HCT116 (cell line): ENCODE measurements at regions not wholly inside any gene's neighbourhood (a gene's known extent, or its start where the extent isn't known, plus 50 kb on each side); places are given as distances from the start of the nearest gene placed in this dataset.

ENCODE experiments used
- ATAC-seq: fragments of 200-7000 bp; cut with Tn5 transposase; 2 replicates; pipeline ENCODE4 v1.9.1; 2020; ENCODE audit warnings: mild to moderate bottlenecking, moderate library complexity
- BruUV-seq: library from RNA; stranded (reverse); fragments of 400-500 nt; replicated peaks from 2 replicates; lab custom pipeline; 2021; lab: Mats Ljungman, UMichigan
- CTCF ChIA-PET: fragments of 300-600 bp; sonication (Branson Sonifier 250); formaldehyde crosslinking; loops from one replicate; lab custom pipeline; 2021; ENCODE audit warnings: antibody characterized with exemption; lab: Charles Lee
- POLR2A ChIA-PET: fragments of 300-600, 350-600 bp; sonication (Branson Sonifier 250); formaldehyde crosslinking; loops from one replicate; lab custom pipeline; 2021; ENCODE audit warnings: antibody characterized with exemption; lab: Charles Lee
- RAD21 ChIA-PET, 2 experiments: fragments of 300-600 bp; sonication (Branson Sonifier 250); formaldehyde crosslinking; loops; one replicate each; lab custom pipeline; 2023; ENCODE audit warnings: low total read pairs in 2 of 2; ENCODE audit not compliant: uncharacterized antibody in 2 of 2, unreplicated experiment in 2 of 2, low non-redundant PET in 1 of 2; lab: Charles Lee
- DNase-seq: peaks from one replicate; pipeline ENCODE4 v3.0.0-alpha.2; 2010; ENCODE audit warnings: low read depth, low spot score
- H2AFZ ChIP-seq: fragments of 200-600 bp; shearing (Covaris generic), sonication (generic); 2 replicates; pipeline ENCODE4 v1.6.1; 2017; ENCODE audit warnings: low read depth, mixed run types, mixed read lengths, antibody characterized with exemption, low read length; ENCODE audit not compliant: poor library complexity, severe bottlenecking
- H3K27ac ChIP-seq: 2 replicates; pipeline ENCODE4 v1.5.1; 2012; ENCODE audit warnings: low read depth, low read length
- H3K27me3 ChIP-seq: fragments of 200-600 bp; sonication (generic); 2 replicates; pipeline ENCODE4 v1.6.1; 2016; ENCODE audit warnings: mixed run types, low read length, mixed read lengths; ENCODE audit not compliant: insufficient read depth
- H3K36me3 ChIP-seq, 2 experiments: fragments of 200-500 bp in 1 of 2; fragments of 200-600 bp in 1 of 2; sonication (Bioruptor generic) in 1 of 2; sonication (generic) in 1 of 2; 2 replicates each; pipeline versions ENCODE4 v1.5.1 to v1.6.1; 2014 to 2016; ENCODE audit warnings: low read length in 2 of 2, inconsistent platforms in 1 of 2, mixed read lengths in 1 of 2, mixed run types in 1 of 2; ENCODE audit not compliant: insufficient read depth in 2 of 2, control insufficient read depth in 1 of 2
- H3K4me1 ChIP-seq, 2 experiments: fragments of 200-600 bp in 1 of 2; sonication (generic) in 1 of 2; 2 replicates each; pipeline versions ENCODE4 v1.5.1 to v1.6.1; 2012 to 2017; ENCODE audit warnings: low read length in 2 of 2, inconsistent platforms in 1 of 2, mild to moderate bottlenecking in 1 of 2, mixed read lengths in 1 of 2, mixed run types in 1 of 2, moderate library complexity in 1 of 2; ENCODE audit not compliant: insufficient read depth in 2 of 2, control insufficient read depth in 1 of 2
- H3K4me2 ChIP-seq: fragments of 200-600 bp; sonication (generic); 2 replicates; pipeline ENCODE4 v1.6.1; 2017; ENCODE audit warnings: mixed run types, low read length, mixed read lengths
- H3K4me3 ChIP-seq, 2 experiments: fragments of 200-600 bp in 1 of 2; sonication (generic) in 1 of 2; replicated peaks in 1 of 2; 2 replicates each; pipeline ENCODE4 v1.5.1; 2011 to 2016; ENCODE audit warnings: low read length in 2 of 2, control low read depth in 1 of 2, low read depth in 1 of 2, mild to moderate bottlenecking in 1 of 2, mixed read lengths in 1 of 2, mixed run types in 1 of 2
- H3K79me2 ChIP-seq: fragments of 200-600 bp; sonication (generic); 2 replicates; pipeline ENCODE4 v1.6.1; 2017; ENCODE audit warnings: mild to moderate bottlenecking, mixed run types, low read length, moderate library complexity, mixed read lengths; ENCODE audit not compliant: insufficient read depth
- H3K9ac ChIP-seq: fragments of 200-600 bp; sonication (generic); 2 replicates; pipeline ENCODE4 v1.6.1; 2016; ENCODE audit warnings: low read length, mixed read lengths
- H3K9me2 ChIP-seq: fragments of 200-600 bp; sonication (generic), shearing (Covaris generic); 2 replicates; pipeline ENCODE4 v1.6.1; 2017; ENCODE audit warnings: mixed run types, mild to moderate bottlenecking, moderate library complexity; ENCODE audit not compliant: insufficient read depth
- H3K9me3 ChIP-seq, 2 experiments: fragments of 200-500 bp in 1 of 2; fragments of 200-600 bp in 1 of 2; sonication (Bioruptor generic) in 1 of 2; sonication (generic) in 1 of 2; 2 replicates each; pipeline ENCODE4 v1.6.1; 2014 to 2017; ENCODE audit warnings: low read length in 2 of 2, mixed read lengths in 2 of 2, inconsistent platforms in 1 of 2, low read depth in 1 of 2, mild to moderate bottlenecking in 1 of 2, mixed run types in 1 of 2, moderate library complexity in 1 of 2; ENCODE audit not compliant: control insufficient read depth in 1 of 2, insufficient read depth in 1 of 2
- H4K20me1 ChIP-seq: fragments of 200-600 bp; sonication (generic), shearing (Covaris generic); 2 replicates; pipeline ENCODE4 v1.6.1; 2017; ENCODE audit warnings: mixed run types, mild to moderate bottlenecking, moderate library complexity; ENCODE audit not compliant: insufficient read depth
- CEBPB ChIP-seq: IDR thresholded peaks from 2 replicates; pipeline ENCODE4 v1.6.1; 2012; ENCODE audit warnings: low read depth
- CTCF ChIP-seq, 3 experiments: fragments of 200-600 bp in 1 of 3; sonication (generic) in 1 of 3; IDR thresholded peaks in 2 of 3; conservative IDR thresholded peaks in 1 of 3; 2 replicates each; pipeline ENCODE4 v1.5.1; 2012 to 2017; ENCODE audit warnings: low read depth in 2 of 3, low read length in 2 of 3, antibody characterized with exemption in 1 of 3, borderline replicate concordance in 1 of 3, control low read depth in 1 of 3, mild to moderate bottlenecking in 1 of 3, mixed read lengths in 1 of 3, mixed run types in 1 of 3, moderate library complexity in 1 of 3; ENCODE audit not compliant: insufficient read depth in 1 of 3
- EZH2phosphoT487 ChIP-seq: fragments of 200-600 bp; IDR thresholded peaks from 2 replicates; pipeline ENCODE4 v1.6.1; 2018; ENCODE audit warnings: antibody characterized with exemption, borderline replicate concordance
- FOSL1 ChIP-seq: IDR thresholded peaks from 2 replicates; pipeline ENCODE4 v1.6.1; 2012; ENCODE audit warnings: low read depth
- JUND ChIP-seq: IDR thresholded peaks from 2 replicates; pipeline ENCODE4 v1.6.1; 2012
- MAX ChIP-seq: IDR thresholded peaks from 2 replicates; pipeline ENCODE4 v1.6.1; 2012
- POLR2A ChIP-seq: IDR thresholded peaks from 2 replicates; pipeline ENCODE4 v1.7.0; 2011; ENCODE audit warnings: borderline replicate concordance; ENCODE audit not compliant: insufficient read depth, insufficient read length; ENCODE audit errors: extremely low read depth
- POLR2AphosphoS5 ChIP-seq: IDR thresholded peaks from 2 replicates; pipeline ENCODE4 v1.6.1; 2011; ENCODE audit warnings: mild to moderate bottlenecking, low read depth, low read length, moderate library complexity
- REST ChIP-seq: IDR thresholded peaks from 2 replicates; pipeline ENCODE4 v1.6.1; 2012; ENCODE audit warnings: low read depth
- SIN3A ChIP-seq: IDR thresholded peaks from 2 replicates; pipeline ENCODE4 v1.6.1; 2012; ENCODE audit warnings: low read depth
- SRF ChIP-seq: IDR thresholded peaks from 2 replicates; pipeline ENCODE4 v1.6.1; 2012; ENCODE audit warnings: low read depth
- TCF7L2 ChIP-seq: IDR thresholded peaks from 2 replicates; pipeline ENCODE4 v1.7.0; 2011; ENCODE audit warnings: borderline replicate concordance, inconsistent platforms; ENCODE audit not compliant: insufficient read depth, insufficient read length; ENCODE audit errors: extremely low read depth
- ZFX ChIP-seq: fragments of 450-650 bp; IDR thresholded peaks from 2 replicates; pipeline ENCODE4 v1.6.1; 2017
- ZNF274 ChIP-seq: fragments of 200-500 bp; sonication (Bioruptor generic); IDR thresholded peaks from 2 replicates; pipeline ENCODE4 v1.6.1; 2014; ENCODE audit warnings: mild to moderate bottlenecking, low read depth, low read length, inconsistent platforms
- intact Hi-C: fragments of 100-400 bp; cut with micrococcal nuclease; formaldehyde crosslinking; loops from 2 replicates; pipeline ENCODE4 v1.10.0; 2022
- TF ChIP-seq, protein P1 (sequence below): IDR thresholded peaks from 2 replicates; pipeline ENCODE4 v1.6.1; 2012

DNA sequence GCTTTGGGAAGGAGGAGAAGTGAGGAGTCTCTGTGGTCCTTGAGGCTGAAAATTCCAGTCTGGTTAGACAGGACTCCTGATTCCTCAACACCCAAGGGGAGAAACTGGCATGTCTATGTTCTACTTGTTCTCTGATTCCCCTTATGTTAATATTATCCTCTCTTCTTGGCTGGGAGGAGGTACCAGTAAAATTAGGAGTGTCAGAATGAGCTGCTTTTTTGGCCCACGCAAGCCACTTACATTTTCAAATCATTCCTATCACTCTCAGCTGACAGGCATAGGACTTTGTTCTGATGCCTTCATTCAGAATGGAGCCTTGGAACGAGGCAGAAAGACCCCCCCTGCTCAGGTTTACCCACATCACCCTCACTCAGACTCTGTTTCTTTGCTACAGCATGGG, 1077.2 kb downstream of the BCL11B start (continued):
- TF ChIP-seq CTCF (IDR thresholded peaks at IDR 0.05 in 2 of 3, conservative IDR thresholded peaks at IDR 0.05 in 1 of 3; ENCODE audit: borderline replicate concordance in 1 of 3, insufficient read depth in 1 of 3, low read depth in 2 of 3, low read length in 2 of 3) (no peak), ZNF274 (no peak), TCF7L2 (no peak), ZFX (no peak)
- TF ChIP-seq, all 23 proteins: peak for 0

DNA sequence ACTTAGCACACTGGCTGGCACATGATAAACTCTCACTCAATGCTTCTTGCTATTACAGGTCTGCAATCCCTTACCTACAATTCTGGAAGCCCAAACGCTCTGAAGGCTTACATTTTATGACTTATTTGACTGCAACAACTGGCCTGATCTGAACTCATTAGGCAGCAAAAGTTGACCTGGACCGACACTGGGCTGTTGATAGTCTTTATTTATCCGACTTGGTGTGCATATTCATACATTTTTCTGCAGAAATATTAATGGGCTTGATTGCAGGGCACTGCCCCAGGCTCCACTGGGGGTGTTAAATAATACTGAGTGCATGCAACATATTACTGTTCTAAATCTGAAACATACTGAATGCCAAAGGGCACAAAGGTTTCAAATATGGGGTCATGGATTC, 1076.7 kb downstream of the BCL11B start:
- H2AFZ ChIP-seq: no peak overlapping the region
- RAD21 ChIA-PET: no interaction called here
- POLR2A ChIA-PET: no interaction called here
- no peak overlapping the region for H3K9ac ChIP-seq
- no peak overlapping the region for H3K4me3 ChIP-seq
- TF ChIP-seq EZH2phosphoT487 (no peak), POLR2AphosphoS5 (no peak), REST (no peak), SIN3A (no peak), FOSL1 (no peak), MAX (no peak), TCF7L2 (no peak), CTCF (IDR thresholded peaks at IDR 0.05 in 2 of 3, conservative IDR thresholded peaks at IDR 0.05 in 1 of 3; ENCODE audit: borderline replicate concordance in 1 of 3, insufficient read depth in 1 of 3, low read depth in 2 of 3, low read length in 2 of 3) (no peak), POLR2A (no peak), CEBPB (no peak), SRF (no peak), JUND (no peak)
- TF ChIP-seq, protein P1, sequence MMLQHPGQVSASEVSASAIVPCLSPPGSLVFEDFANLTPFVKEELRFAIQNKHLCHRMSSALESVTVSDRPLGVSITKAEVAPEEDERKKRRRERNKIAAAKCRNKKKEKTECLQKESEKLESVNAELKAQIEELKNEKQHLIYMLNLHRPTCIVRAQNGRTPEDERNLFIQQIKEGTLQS: no peak
- H3K27ac ChIP-seq: no peak overlapping the region
- intact Hi-C loops: no loop called here
- H3K9me3 ChIP-seq: peaks cover 0 to 6% of the 10 kb centered on the region in 2 experiments; a peak in 1 of 4 replicates
- H3K4me1 ChIP-seq: no peaks in the 10 kb centered on the region
- H3K36me3 ChIP-seq: no peaks in the 10 kb centered on the region
- no peak for ATAC-seq
- H3K27me3 ChIP-seq: no peaks in the 10 kb centered on the region
- H3K79me2 ChIP-seq: no peaks in the 10 kb centered on the region
- DNase-seq: no peak
- CTCF ChIA-PET: no interaction called here
- H4K20me1 ChIP-seq: no peaks in the 10 kb centered on the region
- no peaks in the 10 kb centered on the region for H3K9me2 ChIP-seq
- H3K4me2 ChIP-seq: no peak overlapping the region
- BruUV-seq: no TSS peak
